Nephron progenitor cell (in vitro differentiated cells): ENCODE measurements at regions not wholly inside any gene's neighbourhood (a gene's known extent, or its start where the extent isn't known, plus 50 kb on each side); places are given as distances from the start of the nearest gene placed in this dataset.

Experiments
- DNase-seq: peaks from one replicate; pipeline ENCODE4 v3.0.0; 2021
- H3K27ac Mint-ChIP-seq: 2 replicates; pipeline ENCODE4 v1.8.0; 2021; ENCODE audit warnings: mild to moderate bottlenecking, moderate library complexity, mixed read lengths
- H3K27me3 Mint-ChIP-seq: 2 replicates; pipeline ENCODE4 v1.8.0; 2021; ENCODE audit warnings: mild to moderate bottlenecking, low read depth, mixed read lengths; ENCODE audit not compliant: poor library complexity
- H3K36me3 Mint-ChIP-seq: 2 replicates; pipeline ENCODE4 v1.8.0; 2021; ENCODE audit warnings: low read depth, mixed read lengths
- H3K4me1 Mint-ChIP-seq: 2 replicates; pipeline ENCODE4 v1.8.0; 2021; ENCODE audit warnings: mixed read lengths
- H3K4me3 Mint-ChIP-seq: 2 replicates; pipeline ENCODE4 v1.8.0; 2021; ENCODE audit warnings: mild to moderate bottlenecking, moderate library complexity, mixed read lengths
- H3K9me3 Mint-ChIP-seq: 2 replicates; pipeline ENCODE4 v1.8.0; 2021; ENCODE audit warnings: mild to moderate bottlenecking, moderate library complexity, mixed read lengths
- TF ChIP-seq, protein P1 (sequence below): fragments of 200-600 bp; sonication (generic); IDR thresholded peaks from 2 replicates; pipeline ENCODE4 v1.5.0; 2021; ENCODE audit warnings: antibody characterized with exemption

DNA sequence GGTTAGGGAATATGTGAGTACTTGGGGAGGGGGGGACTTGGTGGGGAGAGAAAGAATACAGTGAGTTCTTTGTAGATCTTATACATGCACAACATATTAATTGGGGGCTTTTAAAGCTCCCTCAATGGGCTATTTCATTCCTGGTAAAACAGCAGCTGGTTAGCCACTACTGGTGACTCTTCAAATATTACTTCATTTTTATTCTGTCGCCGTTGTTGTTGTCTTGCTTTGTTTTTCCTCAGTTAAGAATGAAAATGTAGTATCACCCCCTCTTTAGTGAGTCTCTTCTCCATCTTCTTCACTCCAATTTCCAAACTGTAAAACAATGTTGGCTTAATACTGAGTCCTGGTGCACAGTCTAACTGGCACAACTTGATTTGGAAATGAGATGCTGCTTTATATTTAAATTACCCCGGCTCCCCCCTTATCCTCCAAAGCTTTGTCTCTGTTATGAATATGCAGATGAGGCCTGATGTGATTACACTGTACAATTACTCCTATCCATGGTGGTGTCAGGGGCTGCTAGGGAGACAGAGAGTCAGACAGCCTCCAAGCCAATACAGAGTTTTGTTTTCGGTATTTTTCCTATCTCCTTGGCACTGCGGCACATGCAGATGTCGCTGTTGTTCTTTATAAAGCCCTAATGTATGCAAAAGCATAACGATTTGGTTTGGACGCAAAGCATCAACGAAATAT, 256.9 kb upstream of the PMFBP1 start:
- no peaks in the 10 kb centered on the region for H3K27me3 Mint-ChIP-seq
- H3K27ac Mint-ChIP-seq, result no peak overlapping the region
- TF ChIP-seq, protein P1, sequence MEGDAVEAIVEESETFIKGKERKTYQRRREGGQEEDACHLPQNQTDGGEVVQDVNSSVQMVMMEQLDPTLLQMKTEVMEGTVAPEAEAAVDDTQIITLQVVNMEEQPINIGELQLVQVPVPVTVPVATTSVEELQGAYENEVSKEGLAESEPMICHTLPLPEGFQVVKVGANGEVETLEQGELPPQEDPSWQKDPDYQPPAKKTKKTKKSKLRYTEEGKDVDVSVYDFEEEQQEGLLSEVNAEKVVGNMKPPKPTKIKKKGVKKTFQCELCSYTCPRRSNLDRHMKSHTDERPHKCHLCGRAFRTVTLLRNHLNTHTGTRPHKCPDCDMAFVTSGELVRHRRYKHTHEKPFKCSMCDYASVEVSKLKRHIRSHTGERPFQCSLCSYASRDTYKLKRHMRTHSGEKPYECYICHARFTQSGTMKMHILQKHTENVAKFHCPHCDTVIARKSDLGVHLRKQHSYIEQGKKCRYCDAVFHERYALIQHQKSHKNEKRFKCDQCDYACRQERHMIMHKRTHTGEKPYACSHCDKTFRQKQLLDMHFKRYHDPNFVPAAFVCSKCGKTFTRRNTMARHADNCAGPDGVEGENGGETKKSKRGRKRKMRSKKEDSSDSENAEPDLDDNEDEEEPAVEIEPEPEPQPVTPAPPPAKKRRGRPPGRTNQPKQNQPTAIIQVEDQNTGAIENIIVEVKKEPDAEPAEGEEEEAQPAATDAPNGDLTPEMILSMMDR, result no peak
- H3K4me3 Mint-ChIP-seq, result no peak overlapping the region
- DNase-seq, result no peak
- peaks cover 29% of the 10 kb centered on the region for H3K9me3 Mint-ChIP-seq
- no peaks in the 10 kb centered on the region for H3K4me1 Mint-ChIP-seq
- peaks cover 7% of the 10 kb centered on the region for H3K36me3 Mint-ChIP-seq

DNA sequence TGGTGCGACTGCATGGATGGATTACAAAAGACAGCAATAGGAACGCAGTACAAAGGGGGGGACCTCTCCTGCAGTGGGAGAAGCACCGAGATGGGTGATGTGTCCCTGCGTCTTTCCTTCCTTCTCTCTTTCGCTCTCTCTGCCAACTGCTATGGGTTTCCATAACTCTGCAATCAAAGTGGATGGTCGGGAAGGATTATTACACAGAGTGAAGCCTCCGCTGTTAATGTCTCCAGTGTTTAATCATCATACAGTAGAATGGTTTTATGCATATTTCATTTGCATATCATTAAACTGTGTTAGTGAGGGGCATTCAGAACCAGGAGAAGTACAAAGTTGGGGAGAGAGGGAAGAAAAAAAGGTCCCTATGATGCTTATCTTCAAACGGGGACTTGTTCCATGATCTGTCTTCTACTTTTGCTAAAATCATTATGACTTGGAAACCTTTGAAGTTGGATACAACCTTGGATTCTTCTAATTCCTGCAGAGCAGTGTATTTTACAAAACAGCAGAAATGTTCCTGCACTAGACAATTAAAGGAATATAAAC, 255.9 kb upstream of the PMFBP1 start:
- H3K4me3 Mint-ChIP-seq, result no peak overlapping the region
- no peaks in the 10 kb centered on the region for H3K36me3 Mint-ChIP-seq
- no peaks in the 10 kb centered on the region for H3K4me1 Mint-ChIP-seq
- H3K9me3 Mint-ChIP-seq, result peaks cover 30% of the 10 kb centered on the region
- TF ChIP-seq, protein P1, result no peak
- H3K27ac Mint-ChIP-seq, result no peak overlapping the region
- no peaks in the 10 kb centered on the region for H3K27me3 Mint-ChIP-seq
- no peak for DNase-seq

DNA sequence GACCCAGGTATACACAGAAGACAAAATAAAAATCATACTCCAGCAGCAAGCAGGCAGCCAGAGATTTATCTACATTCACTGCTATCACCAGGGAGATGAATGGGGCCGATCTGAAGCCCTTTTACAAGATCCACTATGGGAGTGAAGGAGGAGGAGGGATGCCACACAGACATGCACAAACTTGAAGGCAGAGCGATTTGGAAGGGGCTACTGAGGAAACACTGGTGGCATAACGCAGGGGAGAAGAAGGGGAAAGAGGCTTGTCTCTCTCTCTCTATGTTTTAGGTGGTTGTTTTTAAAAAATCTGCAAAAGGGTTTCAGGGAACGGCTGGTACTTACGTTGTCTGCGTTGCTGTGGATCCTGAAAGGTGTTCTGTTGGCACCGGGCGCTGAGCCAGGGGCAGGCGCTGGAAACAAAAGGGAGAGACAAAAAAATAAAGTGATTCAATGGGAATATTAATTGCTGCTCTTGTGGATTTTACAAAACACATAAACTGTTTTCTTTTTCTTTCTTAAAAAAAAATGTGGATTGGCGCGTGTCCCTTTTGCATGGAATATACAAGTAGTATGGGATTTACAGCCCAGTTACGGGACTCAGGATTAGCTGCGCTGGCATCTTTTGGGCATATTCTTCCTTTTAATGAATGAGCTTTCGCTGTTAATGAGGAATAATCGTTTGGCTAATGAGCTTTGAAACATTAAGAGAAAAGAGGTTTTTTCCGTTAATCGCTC, 255.3 kb upstream of the PMFBP1 start:
- Mint-ChIP-seq H3K27ac (no peak overlapping the region), H3K4me3 (no peak overlapping the region), H3K4me1 (no peaks in the 10 kb centered on the region), H3K9me3 (peaks cover 32% of the 10 kb centered on the region), H3K36me3 (no peaks in the 10 kb centered on the region), H3K27me3 (no peaks in the 10 kb centered on the region)
- TF ChIP-seq, protein P1, result no peak
- DNase-seq, result no peak

DNA sequence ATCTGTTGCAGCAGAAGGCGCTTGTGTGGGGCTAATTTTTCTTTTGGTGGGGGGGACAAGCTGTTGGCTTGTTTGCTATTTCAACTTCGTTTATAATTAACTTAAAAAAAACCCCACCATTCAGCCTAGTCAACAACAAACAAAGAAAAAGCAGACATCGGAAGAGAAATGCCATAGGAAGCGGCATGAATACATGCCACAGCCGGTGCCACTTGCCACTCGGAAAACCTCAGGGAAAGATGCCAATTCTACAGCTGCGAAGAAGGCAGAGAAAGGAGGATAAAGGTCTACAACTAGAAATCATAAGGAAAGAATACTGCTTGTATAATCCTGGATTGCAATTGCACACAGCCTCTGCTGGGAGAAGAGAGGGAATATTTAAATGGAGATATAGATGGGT, 254.4 kb upstream of the PMFBP1 start:
- TF ChIP-seq, protein P1, result no peak

DNA sequence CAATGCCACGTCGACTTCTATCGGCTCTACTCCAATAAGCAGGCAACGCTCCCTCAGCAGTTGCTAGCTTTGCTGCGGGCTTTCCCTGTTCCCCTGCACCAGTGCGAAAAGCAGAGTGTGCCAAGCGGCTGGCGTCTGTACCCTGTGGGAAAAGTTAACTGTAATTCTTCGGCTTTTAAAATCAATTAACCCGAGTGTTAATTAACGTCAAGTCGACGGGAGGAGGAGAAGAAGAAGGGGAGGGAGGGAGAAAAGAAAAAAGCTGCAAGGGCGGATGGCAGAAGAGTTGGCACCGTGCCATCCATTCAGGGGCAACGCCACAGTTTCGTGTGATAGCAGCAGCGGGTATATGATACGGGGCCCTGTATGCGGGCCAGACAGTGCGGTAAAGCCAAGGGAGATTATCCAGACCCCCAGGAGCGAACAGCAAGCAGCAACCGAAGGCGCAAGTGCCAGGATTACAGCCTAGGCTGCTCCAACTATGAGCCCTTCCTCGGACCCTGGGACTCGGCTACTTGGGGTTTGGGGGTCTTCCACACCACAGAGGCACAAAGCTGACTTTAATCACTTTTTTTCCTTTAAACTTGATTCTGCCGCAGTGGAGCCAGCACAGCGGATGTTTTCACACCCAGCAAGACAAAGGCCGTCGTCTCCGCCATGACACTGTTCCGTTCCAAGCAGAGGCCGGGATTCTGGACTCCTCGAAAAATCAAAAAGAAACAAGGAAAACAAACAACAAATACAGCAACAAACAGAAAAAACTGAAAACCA, 253.8 kb upstream of the PMFBP1 start:
- no peak overlapping the region for H3K27ac Mint-ChIP-seq
- H3K4me3 Mint-ChIP-seq, result no peak overlapping the region
- H3K9me3 Mint-ChIP-seq, result peaks cover 40% of the 10 kb centered on the region
- DNase-seq, result no peak
- H3K36me3 Mint-ChIP-seq, result peaks cover 10% of the 10 kb centered on the region
- TF ChIP-seq, protein P1, result no peak
- H3K4me1 Mint-ChIP-seq, result no peaks in the 10 kb centered on the region
- no peaks in the 10 kb centered on the region for H3K27me3 Mint-ChIP-seq

More for the DNA sequence above, 254.4 kb upstream of the PMFBP1 start:
- no peaks in the 10 kb centered on the region for H3K27me3 Mint-ChIP-seq
- DNase-seq, result no peak
- no peak overlapping the region for H3K27ac Mint-ChIP-seq
- no peak overlapping the region for H3K4me3 Mint-ChIP-seq
- H3K4me1 Mint-ChIP-seq, result no peaks in the 10 kb centered on the region
- H3K36me3 Mint-ChIP-seq, result peaks cover 4% of the 10 kb centered on the region
- peaks cover 34% of the 10 kb centered on the region for H3K9me3 Mint-ChIP-seq
